CD4-positive, alpha-beta T cell treated with Interferon alpha-2 for 1 hour (primary cell): ENCODE measurements at regions not wholly inside any gene's neighbourhood (a gene's known extent, or its start where the extent isn't known, plus 50 kb on each side); places are given as distances from the start of the nearest gene placed in this dataset.
"Not testable (repeated sequence)": the region's sequence is repeated elsewhere in the genome, so short reads cannot be mapped to it uniquely, and the experiment has no call there.

Experiments used
- DNase-seq, 2 donors: peaks; one replicate each; pipeline ENCODE4 v3.0.0-alpha.2; 2020 to 2022

DNA sequence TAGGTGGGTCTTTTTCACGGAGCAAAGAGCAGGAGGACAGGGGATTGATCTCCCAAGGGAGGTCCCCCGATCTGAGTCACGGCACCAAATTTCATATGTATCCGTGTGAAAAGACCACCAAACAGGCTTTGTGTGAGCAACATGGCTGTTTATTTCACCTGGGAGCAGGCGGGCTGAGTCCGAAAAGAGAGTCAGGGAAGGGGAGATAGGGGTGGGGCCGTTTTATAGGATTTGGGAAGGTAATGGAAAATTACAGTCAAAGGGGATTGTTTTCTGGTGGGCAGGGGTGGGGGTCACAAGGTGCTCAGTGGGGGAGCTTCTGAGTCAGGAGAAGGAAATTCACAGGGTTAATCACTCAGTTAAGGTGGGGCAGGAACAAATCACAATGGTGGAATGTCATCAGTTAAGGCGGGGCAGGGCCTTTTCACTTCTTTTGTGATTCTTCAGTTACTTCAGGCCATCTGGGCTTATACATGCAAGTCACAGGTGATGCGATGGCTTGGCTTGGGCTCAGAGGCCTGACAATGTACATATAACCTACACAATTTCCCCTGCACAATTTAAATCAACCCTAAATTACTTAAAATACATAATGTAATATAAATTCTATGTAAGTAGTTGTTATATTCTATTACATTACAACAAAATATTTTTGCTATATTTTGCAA lies 921.3 kb upstream of the ALCAM start:
- not testable (repeated sequence) for DNase-seq

- no peak for DNase-seq
Measured at GRCh38 chr3:104447681-104448080, 919.0 kb upstream of the ALCAM start.

GRCh38 chr3:104452697-104453096 lies 914.0 kb upstream of the ALCAM start:
- no peak for DNase-seq

DNA sequence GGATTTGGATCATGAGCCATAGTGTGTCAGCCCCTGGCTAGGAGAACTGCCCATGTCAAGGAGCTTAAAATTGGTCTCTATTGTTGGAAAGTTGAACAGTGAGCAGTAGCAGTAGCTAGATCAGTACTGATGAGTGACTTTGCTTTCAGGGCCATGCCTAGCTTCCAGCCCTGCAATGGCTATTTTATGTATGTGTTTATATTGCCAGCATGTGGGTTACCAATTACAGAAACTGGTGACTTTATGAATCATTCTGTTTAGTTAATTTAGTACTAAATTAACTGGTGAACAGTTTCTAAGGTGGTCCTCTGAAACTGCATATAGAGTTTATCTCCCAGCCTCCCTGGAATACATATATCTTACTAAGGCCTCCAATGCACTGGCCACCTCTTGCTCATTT lies 908.1 kb upstream of the ALCAM start:
- DNase-seq = no peak

DNA sequence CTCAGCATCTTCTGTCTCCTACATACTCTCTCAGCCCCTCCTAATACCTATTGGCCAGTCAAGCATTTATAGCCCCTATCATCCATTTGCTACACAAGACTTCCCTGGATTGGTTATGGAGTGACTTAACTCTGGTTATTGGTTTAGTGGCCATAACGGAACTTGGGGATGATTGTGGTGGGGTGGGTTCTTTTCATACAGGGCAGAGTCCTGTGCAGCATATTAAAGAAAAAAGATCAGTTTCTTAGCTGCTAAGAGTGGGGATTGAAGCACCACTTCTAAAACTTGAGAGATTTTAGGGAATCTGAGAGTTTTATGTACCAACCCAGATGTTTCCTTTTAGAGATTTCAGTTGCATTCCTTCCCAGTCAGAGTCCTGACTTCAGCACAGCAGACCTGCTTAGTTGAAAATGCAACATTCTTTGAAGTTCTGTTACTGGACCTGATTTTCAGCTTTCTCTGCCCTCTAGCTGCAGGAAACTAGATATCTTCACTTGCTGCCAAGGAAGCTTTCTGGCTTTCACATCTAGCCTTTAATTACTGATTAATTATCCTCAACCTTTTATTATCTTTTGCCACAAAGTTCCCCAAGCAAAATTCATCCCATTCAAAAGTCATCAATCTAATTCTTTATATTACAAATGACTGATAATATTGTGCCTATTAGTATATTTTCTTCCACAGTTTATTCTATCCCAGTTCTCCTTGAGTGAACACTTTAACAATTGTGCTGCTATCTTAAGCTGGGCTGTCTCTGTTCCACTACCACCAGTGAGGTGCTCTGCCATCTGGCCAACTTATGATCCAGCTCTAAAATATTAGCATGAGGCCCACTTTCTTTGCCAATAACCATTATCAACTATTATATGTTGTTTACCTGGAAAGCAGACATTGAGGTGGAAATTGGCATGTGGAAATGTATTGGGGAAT lies 906.0 kb upstream of the ALCAM start:
- DNase-seq = no peak

DNA sequence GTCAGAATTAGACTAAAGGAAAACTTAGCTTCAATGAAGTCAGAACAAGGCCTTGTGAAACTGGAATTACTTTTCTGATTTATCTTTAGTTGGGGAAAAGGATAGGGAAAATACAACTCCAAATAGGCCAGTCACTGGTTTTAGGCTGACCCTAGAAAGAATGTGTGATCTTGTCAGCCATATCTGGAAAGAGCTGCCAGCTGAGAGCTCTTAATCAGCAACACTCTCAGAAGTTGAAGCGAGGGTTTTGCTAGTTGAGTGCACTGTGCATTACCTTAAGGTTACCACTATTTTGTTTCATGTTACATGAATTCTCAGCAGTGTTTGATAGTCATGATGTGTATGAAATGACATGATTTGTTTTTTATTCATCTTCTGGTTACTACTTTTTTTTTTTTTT lies 905.3 kb upstream of the ALCAM start:
- no peak for DNase-seq

GRCh38 chr3:104472221-104472620 lies 894.5 kb upstream of the ALCAM start:
- DNase-seq = no peak

GRCh38 chr3:104474011-104474410 lies 892.7 kb upstream of the ALCAM start:
- DNase-seq = no peak

- DNase-seq = no peak
Measured at GRCh38 chr3:104503022-104503421, 863.7 kb upstream of the ALCAM start.

GRCh38 chr3:104510131-104510849 lies 856.4 kb upstream of the ALCAM start:
- no peak for DNase-seq

GRCh38 chr3:104514371-104514770 lies 852.3 kb upstream of the ALCAM start:
- no peak for DNase-seq

DNA sequence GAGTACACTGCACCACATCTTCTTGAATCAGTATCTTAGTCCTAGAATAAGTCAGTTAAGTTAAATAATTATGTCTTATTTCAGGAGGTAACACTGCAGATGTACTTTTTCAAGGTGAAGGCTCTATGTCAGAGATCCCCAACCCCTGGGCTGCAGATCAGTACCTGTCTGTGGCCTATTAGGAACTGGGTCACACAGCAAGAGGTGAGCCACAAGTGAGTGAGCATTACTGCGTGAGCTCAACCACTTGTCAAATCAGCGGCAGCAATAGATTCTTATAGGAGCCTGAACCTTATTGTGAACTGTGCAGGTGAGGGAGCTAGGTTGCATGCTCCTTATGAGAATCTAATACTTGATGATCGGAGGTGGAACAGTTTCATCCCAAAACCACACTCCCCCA lies 851.9 kb upstream of the ALCAM start:
- no peak for DNase-seq

DNA sequence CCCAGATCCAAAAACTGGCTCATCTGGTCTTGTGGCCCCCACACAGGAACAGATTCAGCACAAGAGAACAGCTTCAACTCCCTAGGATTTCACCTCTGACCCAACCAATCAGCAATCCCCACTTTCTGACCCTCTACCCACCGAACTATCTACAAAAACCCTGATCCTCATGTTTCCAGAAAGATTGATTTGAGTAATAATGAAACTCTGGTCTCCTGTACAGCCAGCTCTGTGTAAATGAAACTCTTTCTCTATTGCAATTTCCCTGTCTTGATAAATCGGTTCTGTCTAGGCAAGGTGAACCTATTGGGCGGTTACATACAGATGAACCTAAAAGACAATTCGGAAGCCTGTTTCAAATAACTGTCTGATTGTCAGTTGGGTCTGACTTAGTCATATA lies 847.6 kb upstream of the ALCAM start:
- no peak for DNase-seq

DNA sequence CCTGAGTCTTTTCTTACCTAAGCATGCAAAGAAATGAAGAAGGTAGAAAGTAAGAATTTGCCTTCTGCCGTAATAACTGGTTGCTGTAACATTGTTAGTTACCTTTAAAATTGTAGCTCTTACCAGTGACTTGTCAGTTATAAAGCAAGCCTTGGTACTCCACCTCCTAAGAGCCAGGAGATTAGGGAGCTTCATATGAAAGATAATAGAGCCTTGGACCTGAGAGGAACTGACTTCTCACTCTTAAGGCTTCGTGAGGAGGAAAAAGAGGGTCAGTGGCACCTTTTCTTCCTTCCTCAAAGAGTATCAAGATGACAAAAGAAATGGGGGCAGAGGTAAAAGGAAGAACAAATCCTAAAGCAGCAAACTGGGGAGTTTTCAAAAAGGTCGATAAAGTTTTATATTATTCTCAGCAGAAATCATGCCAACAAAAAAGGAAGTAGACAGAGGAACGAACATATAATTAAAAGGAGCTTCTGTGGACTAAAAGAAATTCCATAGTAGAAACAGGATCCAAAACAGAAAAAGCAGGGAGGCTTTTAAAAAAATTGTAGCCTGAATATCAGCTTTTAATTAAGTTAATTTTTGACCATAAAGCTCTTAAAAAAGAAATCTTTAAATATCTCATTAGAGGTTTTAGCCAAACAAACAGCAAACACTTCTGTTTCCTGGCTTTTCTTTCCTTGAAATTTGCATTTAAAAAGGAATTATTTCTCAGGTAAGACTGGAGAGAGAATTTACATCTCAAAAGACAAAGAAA lies 847.1 kb upstream of the ALCAM start:
- DNase-seq = no peak

GRCh38 chr3:104520228-104520655 lies 846.5 kb upstream of the ALCAM start:
- no peak for DNase-seq

DNA sequence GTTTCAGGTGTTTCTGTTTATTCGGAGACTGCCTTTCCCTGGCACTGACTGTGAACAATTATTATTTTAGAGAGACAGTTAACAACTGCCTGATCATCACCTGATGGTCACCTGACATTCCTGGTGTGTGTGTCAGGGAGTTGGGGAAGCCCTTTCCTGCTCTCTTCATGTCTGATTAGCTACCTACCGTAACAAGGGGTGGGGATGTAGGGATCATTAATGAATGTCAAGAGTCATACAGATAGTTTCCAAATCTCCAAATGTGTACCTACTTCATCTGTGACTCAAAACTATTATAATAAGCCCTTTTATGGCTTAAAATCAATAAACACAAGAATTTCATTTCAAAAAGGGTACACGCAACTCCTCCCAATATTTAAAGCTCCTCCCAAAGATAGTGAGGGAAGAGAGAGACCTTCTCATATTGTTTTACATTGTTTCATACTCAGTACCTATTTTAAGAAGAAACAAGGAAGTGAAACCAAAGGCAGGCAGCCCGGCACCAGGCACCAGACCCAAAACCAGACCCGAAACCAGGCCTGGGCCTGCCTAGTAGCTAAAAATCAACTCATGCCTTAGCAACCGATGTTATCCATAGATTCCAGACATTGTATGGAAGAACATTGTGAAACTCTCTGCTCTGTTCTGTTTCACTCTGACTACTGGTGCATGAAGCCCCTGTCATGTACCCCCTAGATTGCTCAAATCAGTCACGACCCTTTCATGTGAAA lies 844.9 kb upstream of the ALCAM start:
- DNase-seq = peak; percentile 8 to 60

DNA sequence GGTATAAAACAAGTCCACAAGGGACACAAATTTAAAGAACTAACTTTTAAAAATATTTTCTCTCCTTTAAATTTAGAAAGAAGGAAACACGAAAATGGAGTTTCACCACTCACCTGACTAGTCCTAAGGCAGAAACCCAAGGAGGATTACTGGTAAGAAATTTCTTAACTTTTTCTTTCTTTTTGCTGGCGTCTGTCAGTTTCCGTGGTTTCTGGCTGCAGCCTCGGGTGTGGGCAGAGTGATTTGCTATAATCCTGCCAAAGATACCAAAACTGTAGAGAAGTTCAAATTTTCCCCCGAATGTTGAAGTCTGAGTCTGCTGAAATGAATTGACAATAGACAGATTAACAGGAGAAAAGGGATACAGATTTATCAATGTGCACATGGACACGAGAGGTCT lies 843.6 kb upstream of the ALCAM start:
- DNase-seq = no peak

GRCh38 chr3:104526901-104527401 lies 839.8 kb upstream of the ALCAM start:
- no peak for DNase-seq

DNA sequence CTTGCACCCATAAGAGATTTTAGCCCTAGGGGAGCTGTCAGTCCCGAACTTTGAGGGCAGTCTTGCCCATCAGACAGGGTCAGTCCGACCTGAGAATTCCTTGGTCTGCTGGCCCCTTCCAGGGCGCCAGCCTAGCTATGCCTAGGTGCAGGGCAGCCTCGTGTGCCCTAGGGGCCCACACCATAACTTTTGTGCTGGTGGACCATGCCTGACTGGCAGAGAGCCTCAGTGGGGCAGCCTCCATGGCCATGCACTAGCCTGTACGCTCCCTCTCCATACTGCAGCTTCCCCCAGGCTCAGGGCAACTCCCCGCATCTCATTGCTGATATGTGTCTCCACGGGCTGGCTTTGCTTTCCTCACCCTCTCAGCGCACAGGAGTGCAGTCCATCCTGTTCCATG lies 835.8 kb upstream of the ALCAM start:
- DNase-seq = no peak

DNA sequence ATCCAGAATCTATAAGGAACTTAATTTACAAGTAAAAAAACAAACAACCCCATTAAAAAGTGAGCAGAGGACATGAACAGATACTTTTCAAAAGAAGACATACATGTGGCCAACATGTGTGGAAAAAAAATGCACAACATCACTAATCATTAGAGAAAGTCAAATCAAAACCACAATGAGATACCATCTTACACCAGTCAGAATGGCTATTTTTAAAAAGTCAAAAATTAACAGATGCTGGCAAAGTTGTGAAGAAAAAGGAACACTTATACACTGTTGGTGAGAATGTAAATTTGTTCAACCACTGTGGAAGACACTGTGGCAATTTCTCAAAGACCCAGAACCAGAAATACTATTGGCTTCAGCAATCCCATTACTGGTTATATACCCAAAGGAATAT lies 830.0 kb upstream of the ALCAM start:
- DNase-seq = no peak

- DNase-seq = no peak
Measured at GRCh38 chr3:104537323-104537722, 829.4 kb upstream of the ALCAM start.

GRCh38 chr3:104546301-104546700 lies 820.4 kb upstream of the ALCAM start:
- no peak for DNase-seq
